ENCODE measurements at regions not wholly inside any gene's neighbourhood (a gene's known extent, or its start where the extent isn't known, plus 50 kb on each side); places are given as distances from the start of the nearest gene placed in this dataset.
"Not testable (repeated sequence)": the region's sequence is repeated elsewhere in the genome, so short reads cannot be mapped to it uniquely, and the experiment has no call there.

GRCh38 chr4:79578606-79579005 lies 170.6 kb upstream of the GK2 start:
- no peak for DNase-seq (ENCODE audit: low read depth)
- TF ChIP-seq, protein P1, sequence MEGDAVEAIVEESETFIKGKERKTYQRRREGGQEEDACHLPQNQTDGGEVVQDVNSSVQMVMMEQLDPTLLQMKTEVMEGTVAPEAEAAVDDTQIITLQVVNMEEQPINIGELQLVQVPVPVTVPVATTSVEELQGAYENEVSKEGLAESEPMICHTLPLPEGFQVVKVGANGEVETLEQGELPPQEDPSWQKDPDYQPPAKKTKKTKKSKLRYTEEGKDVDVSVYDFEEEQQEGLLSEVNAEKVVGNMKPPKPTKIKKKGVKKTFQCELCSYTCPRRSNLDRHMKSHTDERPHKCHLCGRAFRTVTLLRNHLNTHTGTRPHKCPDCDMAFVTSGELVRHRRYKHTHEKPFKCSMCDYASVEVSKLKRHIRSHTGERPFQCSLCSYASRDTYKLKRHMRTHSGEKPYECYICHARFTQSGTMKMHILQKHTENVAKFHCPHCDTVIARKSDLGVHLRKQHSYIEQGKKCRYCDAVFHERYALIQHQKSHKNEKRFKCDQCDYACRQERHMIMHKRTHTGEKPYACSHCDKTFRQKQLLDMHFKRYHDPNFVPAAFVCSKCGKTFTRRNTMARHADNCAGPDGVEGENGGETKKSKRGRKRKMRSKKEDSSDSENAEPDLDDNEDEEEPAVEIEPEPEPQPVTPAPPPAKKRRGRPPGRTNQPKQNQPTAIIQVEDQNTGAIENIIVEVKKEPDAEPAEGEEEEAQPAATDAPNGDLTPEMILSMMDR (IDR thresholded peaks at IDR 0.05; ENCODE audit: low read depth, low read length, missing control alignments): no peak
- no peak overlapping the region for H3K4me3 ChIP-seq (ENCODE audit: low read depth, low read length)

DNA sequence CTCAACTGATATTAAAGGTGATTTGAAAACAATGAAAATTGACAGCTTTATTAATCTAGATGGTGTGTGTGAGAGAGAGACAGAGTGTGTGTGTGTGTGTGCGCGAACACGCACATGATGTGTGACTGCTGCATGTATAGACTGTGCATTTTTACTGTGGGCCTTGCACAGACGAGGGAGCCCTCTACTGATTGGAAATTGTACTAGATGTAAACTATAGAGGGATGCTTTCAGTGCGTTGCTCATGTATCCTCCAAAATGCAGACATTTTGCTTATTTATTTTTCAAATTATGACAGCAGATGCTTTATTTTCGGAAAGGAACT lies 168.4 kb upstream of the GK2 start:
- TF ChIP-seq, protein P1 (IDR thresholded peaks at IDR 0.05; ENCODE audit: low read depth, low read length, missing control alignments): peak; percentile 41
- no peak overlapping the region for H3K4me3 ChIP-seq (ENCODE audit: low read depth, low read length)
- DNase-seq (ENCODE audit: low read depth): peak; percentile 4

DNA sequence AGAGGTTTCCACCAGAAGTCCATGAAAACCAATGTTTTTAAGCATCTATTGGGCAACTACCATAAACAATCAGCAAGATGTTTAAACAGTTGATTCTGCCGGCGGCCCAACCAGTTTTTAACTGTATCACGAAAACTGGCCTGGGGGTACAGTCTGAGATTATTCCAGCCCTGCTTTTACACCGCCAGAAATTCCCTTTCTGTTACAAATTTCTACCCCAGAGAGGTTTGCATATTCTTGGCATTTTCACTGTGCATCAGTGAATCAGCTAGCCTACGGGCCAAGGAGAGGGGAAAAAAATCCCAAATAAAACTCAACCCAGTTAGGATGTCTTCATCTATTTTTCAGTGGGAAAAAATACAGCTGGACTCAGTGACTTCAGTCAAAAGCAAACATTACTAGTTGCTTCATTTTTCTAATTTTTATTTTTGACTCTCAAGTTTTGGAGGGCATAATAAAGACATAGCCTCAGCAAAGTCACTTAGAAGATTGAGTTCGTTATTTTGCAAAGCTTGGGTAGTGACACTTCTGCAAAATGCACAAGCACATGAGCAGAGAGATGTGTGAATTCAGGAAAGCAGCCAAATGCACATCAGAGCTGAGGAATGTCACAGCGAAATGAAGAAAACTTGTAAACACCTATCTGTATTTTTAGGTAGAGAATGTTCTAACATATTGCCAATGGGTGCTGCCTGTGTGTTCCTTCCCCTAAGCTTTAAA lies 167.8 kb upstream of the GK2 start:
- TF ChIP-seq, protein P1 (IDR thresholded peaks at IDR 0.05; ENCODE audit: low read depth, low read length, missing control alignments): no peak
- no peak for DNase-seq (ENCODE audit: low read depth)
- H3K4me3 ChIP-seq (ENCODE audit: low read depth, low read length): no peak overlapping the region

GRCh38 chr4:79574741-79575451 lies 166.9 kb upstream of the GK2 start:
- no peak for DNase-seq (ENCODE audit: low read depth)
- H3K4me3 ChIP-seq (ENCODE audit: low read depth, low read length): no peak overlapping the region
- TF ChIP-seq, protein P1 (IDR thresholded peaks at IDR 0.05; ENCODE audit: low read depth, low read length, missing control alignments): no peak

GRCh38 chr4:79563219-79563618 lies 155.2 kb upstream of the GK2 start:
- no peak for DNase-seq (ENCODE audit: low read depth)
- H3K4me3 ChIP-seq (ENCODE audit: low read depth, low read length): no peak overlapping the region
- TF ChIP-seq, protein P1 (IDR thresholded peaks at IDR 0.05; ENCODE audit: low read depth, low read length, missing control alignments): no peak

DNA sequence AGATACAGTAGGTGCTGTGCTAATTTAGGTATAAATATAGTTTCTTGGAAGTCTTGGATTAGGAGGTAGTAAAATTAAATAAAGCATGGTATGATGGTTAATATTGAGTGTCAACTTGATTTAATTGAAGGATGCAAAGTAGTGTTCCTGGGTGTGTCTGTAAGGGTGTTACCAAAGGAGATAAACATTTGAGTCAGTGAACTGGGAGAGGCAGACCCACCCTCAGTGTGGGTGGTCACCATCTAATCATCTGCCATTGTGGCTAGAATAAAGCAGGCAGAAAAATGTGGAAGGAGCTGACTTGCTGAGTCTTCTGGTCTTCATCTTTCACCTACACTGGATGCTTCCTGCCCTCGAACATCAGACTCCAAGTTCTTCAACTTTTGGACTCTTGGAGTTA lies 153.7 kb upstream of the GK2 start:
- no peak for DNase-seq (ENCODE audit: low read depth)
- H3K4me3 ChIP-seq (ENCODE audit: low read depth, low read length): no peak overlapping the region
- TF ChIP-seq, protein P1 (IDR thresholded peaks at IDR 0.05; ENCODE audit: low read depth, low read length, missing control alignments): no peak

GRCh38 chr4:79559398-79559797 lies 151.4 kb upstream of the GK2 start:
- DNase-seq (ENCODE audit: low read depth); H3K4me3 ChIP-seq (ENCODE audit: low read depth, low read length): not testable (repeated sequence)

Data from GM12864 (cell line).